ENCODE measurements at regions not wholly inside any gene's neighbourhood (a gene's known extent, or its start where the extent isn't known, plus 50 kb on each side); places are given as distances from the start of the nearest gene placed in this dataset.

DNA sequence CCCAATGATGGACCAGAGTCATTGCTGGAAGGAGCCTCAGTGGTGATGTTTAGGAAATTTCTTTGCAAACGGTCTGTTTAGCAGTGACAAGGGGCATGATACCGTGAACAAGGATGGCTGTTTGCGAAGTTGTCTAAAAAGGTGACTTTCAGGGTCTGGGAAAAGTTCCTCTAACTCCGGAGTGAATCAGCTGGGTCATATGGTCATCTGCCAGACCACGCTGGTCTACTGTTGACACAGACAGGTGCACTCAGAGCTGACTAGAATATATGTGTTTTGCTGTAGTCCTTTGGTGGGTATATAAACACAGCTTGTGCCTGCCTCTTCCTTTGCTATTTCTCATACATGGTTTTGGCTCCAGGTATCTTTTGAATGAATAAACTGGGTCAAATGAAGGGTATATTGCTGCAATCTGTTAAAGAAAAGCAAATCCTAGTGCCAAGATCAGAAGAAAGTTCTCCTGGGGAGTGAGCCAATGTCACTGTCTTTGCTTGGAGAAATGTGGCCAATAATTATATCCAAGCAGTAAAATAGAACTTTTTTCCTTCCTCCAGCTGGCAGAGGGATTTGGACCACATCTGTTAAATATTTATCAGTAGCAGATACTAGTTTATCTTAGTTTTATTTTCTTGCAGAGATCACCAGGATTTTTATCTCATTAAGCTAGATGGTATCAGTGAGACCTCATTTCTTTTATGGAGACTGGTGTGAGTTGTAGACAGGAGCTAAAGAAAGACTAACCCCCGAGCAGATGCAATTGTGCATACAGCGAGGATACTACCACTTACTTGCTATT lies 286.0 kb downstream of the TRIB2 start:
- Histone ChIP-seq H3K4me1 (ENCODE audit: insufficient read depth, low read length) (peaks cover 34% of the 10 kb centered on the region), H3K36me3 (ENCODE audit: insufficient read depth, low read length) (no peaks in the 10 kb centered on the region), H3K9me3 (ENCODE audit: insufficient read depth, low read length, severe bottlenecking) (no peaks in the 10 kb centered on the region), H3K27ac (ENCODE audit: low read length) (no peak overlapping the region), H4K20me1 (ENCODE audit: insufficient read depth, low read length) (no peaks in the 10 kb centered on the region), H3K9ac (ENCODE audit: low read depth, low read length) (no peak overlapping the region), H3K4me3 (ENCODE audit: low read depth in 1 of 2, low read length in 2 of 2) (no peak overlapping the region), H2AFZ (ENCODE audit: low read depth, low read length) (no peak overlapping the region), H3K4me2 (ENCODE audit: insufficient read depth, low read length) (no peak overlapping the region), H3K79me2 (ENCODE audit: insufficient read depth, low read length) (no peaks in the 10 kb centered on the region), H3K27me3 (ENCODE audit: insufficient read depth, low read length, poor library complexity) (no peaks in the 10 kb centered on the region)
- DNase-seq (no peak), ATAC-seq (ENCODE audit: insufficient read depth, low read depth) (no peak)
- no peak for TF ChIP-seq EZH2 (IDR thresholded peaks at IDR 0.05; ENCODE audit: borderline replicate concordance, low read depth, low read length, severe bottlenecking)
- TF ChIP-seq, protein P1, sequence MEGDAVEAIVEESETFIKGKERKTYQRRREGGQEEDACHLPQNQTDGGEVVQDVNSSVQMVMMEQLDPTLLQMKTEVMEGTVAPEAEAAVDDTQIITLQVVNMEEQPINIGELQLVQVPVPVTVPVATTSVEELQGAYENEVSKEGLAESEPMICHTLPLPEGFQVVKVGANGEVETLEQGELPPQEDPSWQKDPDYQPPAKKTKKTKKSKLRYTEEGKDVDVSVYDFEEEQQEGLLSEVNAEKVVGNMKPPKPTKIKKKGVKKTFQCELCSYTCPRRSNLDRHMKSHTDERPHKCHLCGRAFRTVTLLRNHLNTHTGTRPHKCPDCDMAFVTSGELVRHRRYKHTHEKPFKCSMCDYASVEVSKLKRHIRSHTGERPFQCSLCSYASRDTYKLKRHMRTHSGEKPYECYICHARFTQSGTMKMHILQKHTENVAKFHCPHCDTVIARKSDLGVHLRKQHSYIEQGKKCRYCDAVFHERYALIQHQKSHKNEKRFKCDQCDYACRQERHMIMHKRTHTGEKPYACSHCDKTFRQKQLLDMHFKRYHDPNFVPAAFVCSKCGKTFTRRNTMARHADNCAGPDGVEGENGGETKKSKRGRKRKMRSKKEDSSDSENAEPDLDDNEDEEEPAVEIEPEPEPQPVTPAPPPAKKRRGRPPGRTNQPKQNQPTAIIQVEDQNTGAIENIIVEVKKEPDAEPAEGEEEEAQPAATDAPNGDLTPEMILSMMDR (IDR thresholded peaks at IDR 0.05; ENCODE audit: borderline replicate concordance, extremely low read depth, low read length, poor library complexity, severe bottlenecking), result no peak

DNA sequence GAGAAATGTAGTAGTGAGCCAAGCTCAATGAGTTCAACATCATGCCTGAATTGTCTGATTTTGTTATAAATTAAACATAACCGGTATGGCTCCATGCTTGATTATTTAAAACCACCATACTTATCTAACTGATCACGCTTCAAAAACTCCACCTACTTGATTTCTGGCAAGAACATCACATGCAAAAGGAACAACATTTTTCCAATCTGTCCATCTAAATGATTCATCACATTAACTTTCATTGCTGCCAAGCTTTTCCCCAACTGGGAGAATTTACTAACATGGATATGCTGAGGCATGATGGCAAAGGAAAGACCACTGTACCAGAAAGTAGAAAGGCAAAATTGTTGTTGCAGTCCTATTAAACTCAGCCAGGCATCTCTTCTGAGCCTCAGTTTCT lies 286.8 kb downstream of the TRIB2 start:
- Histone ChIP-seq H2AFZ (ENCODE audit: low read depth, low read length) (no peak overlapping the region), H3K4me3 (ENCODE audit: low read depth in 1 of 2, low read length in 2 of 2) (no peak overlapping the region), H3K27ac (ENCODE audit: low read length) (no peak overlapping the region), H3K9me3 (ENCODE audit: insufficient read depth, low read length, severe bottlenecking) (no peaks in the 10 kb centered on the region), H4K20me1 (ENCODE audit: insufficient read depth, low read length) (no peaks in the 10 kb centered on the region), H3K27me3 (ENCODE audit: insufficient read depth, low read length, poor library complexity) (no peaks in the 10 kb centered on the region), H3K4me1 (ENCODE audit: insufficient read depth, low read length) (peaks cover 34% of the 10 kb centered on the region), H3K4me2 (ENCODE audit: insufficient read depth, low read length) (no peak overlapping the region), H3K79me2 (ENCODE audit: insufficient read depth, low read length) (no peaks in the 10 kb centered on the region), H3K9ac (ENCODE audit: low read depth, low read length) (no peak overlapping the region), H3K36me3 (ENCODE audit: insufficient read depth, low read length) (no peaks in the 10 kb centered on the region)
- ATAC-seq (ENCODE audit: insufficient read depth, low read depth), result no peak
- DNase-seq, result no peak
- TF ChIP-seq, protein P1 (IDR thresholded peaks at IDR 0.05; ENCODE audit: borderline replicate concordance, extremely low read depth, low read length, poor library complexity, severe bottlenecking), result no peak
- TF ChIP-seq EZH2 (IDR thresholded peaks at IDR 0.05; ENCODE audit: borderline replicate concordance, low read depth, low read length, severe bottlenecking), result no peak

DNA sequence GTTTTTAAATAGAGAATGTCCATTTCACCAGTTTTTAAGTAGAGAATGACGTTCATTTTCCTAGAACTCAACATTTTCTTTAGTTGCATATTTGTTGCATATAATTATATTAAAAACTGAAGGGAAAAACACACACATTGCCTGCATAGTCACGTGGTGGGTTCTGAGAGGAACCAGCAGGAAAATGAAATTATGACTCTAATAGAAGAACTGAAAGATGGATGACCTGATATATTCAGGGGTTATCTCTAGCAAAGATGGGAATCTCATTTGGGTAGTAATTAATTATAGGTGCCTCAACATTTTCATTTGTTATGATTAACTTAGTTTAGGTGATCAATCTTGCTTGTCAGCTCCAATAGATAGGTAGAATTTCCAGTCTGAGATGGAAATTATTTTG lies 288.3 kb downstream of the TRIB2 start:
- ATAC-seq (ENCODE audit: insufficient read depth, low read depth), result no peak

More for the DNA sequence above, 288.3 kb downstream of the TRIB2 start:
- Histone ChIP-seq H3K4me2 (ENCODE audit: insufficient read depth, low read length) (no peak overlapping the region), H3K27me3 (ENCODE audit: insufficient read depth, low read length, poor library complexity) (no peaks in the 10 kb centered on the region), H3K36me3 (ENCODE audit: insufficient read depth, low read length) (no peaks in the 10 kb centered on the region), H3K27ac (ENCODE audit: low read length) (no peak overlapping the region), H3K9ac (ENCODE audit: low read depth, low read length) (no peak overlapping the region), H2AFZ (ENCODE audit: low read depth, low read length) (no peak overlapping the region), H4K20me1 (ENCODE audit: insufficient read depth, low read length) (no peaks in the 10 kb centered on the region), H3K79me2 (ENCODE audit: insufficient read depth, low read length) (no peaks in the 10 kb centered on the region), H3K4me1 (ENCODE audit: insufficient read depth, low read length) (peaks cover 34% of the 10 kb centered on the region), H3K4me3 (ENCODE audit: low read depth in 1 of 2, low read length in 2 of 2) (no peak overlapping the region), H3K9me3 (ENCODE audit: insufficient read depth, low read length, severe bottlenecking) (no peaks in the 10 kb centered on the region)
- DNase-seq, result no peak
- TF ChIP-seq, protein P1 (IDR thresholded peaks at IDR 0.05; ENCODE audit: borderline replicate concordance, extremely low read depth, low read length, poor library complexity, severe bottlenecking), result no peak
- TF ChIP-seq EZH2 (IDR thresholded peaks at IDR 0.05; ENCODE audit: borderline replicate concordance, low read depth, low read length, severe bottlenecking), result no peak
